ENCODE measurements at regions not wholly inside any gene's neighbourhood (a gene's known extent, or its start where the extent isn't known, plus 50 kb on each side); places are given as distances from the start of the nearest gene placed in this dataset.

GRCh38 chr2:12577567-12578253 is 139.0 kb upstream of the TRIB2 start:
- no peak overlapping the region for H3K4me2 ChIP-seq (ENCODE audit: insufficient read depth, low read length)
- no peaks in the 10 kb centered on the region for H4K20me1 ChIP-seq (ENCODE audit: insufficient read depth, low read length)
- H3K27ac ChIP-seq (ENCODE audit: low read depth, low read length): no peak overlapping the region
- H3K4me1 ChIP-seq (ENCODE audit: insufficient read depth, low read length): no peaks in the 10 kb centered on the region
- no peaks in the 10 kb centered on the region for H3K79me2 ChIP-seq (ENCODE audit: insufficient read depth, low read length)
- H3K36me3 ChIP-seq (ENCODE audit: insufficient read depth, low read length): no peaks in the 10 kb centered on the region
- TF ChIP-seq CTCF (IDR thresholded peaks at IDR 0.05; ENCODE audit: extremely low read depth, low read depth, low read length): no peak
- no peak overlapping the region for H3K4me3 ChIP-seq (ENCODE audit: insufficient read depth, low read length)
- H3K9me3 ChIP-seq (ENCODE audit: low read depth, low read length): no peaks in the 10 kb centered on the region
- H2AFZ ChIP-seq (ENCODE audit: low read length): no peak overlapping the region
- DNase-seq (ENCODE audit: insufficient read length, low spot score, missing footprints): peak; percentile 26
- H3K27me3 ChIP-seq (ENCODE audit: insufficient read depth, low read length): peaks cover 2% of the 10 kb centered on the region

GRCh38 chr2:12579018-12579417 is 137.7 kb upstream of the TRIB2 start:
- H3K4me3 ChIP-seq (ENCODE audit: insufficient read depth, low read length): no peak overlapping the region
- H3K4me1 ChIP-seq (ENCODE audit: insufficient read depth, low read length): no peaks in the 10 kb centered on the region
- H3K79me2 ChIP-seq (ENCODE audit: insufficient read depth, low read length): no peaks in the 10 kb centered on the region
- H3K27me3 ChIP-seq (ENCODE audit: insufficient read depth, low read length): peaks cover 2% of the 10 kb centered on the region
- peak; percentile 50 for DNase-seq (ENCODE audit: insufficient read length, low spot score, missing footprints)
- no peak overlapping the region for H3K4me2 ChIP-seq (ENCODE audit: insufficient read depth, low read length)
- H3K36me3 ChIP-seq (ENCODE audit: insufficient read depth, low read length): no peaks in the 10 kb centered on the region
- H4K20me1 ChIP-seq (ENCODE audit: insufficient read depth, low read length): no peaks in the 10 kb centered on the region
- TF ChIP-seq CTCF (IDR thresholded peaks at IDR 0.05; ENCODE audit: extremely low read depth, low read depth, low read length): no peak
- no peaks in the 10 kb centered on the region for H3K9me3 ChIP-seq (ENCODE audit: low read depth, low read length)
- H2AFZ ChIP-seq (ENCODE audit: low read length): no peak overlapping the region
- H3K27ac ChIP-seq (ENCODE audit: low read depth, low read length): no peak overlapping the region

GRCh38 chr2:12584338-12584737 is 132.4 kb upstream of the TRIB2 start:
- no peaks in the 10 kb centered on the region for H4K20me1 ChIP-seq (ENCODE audit: insufficient read depth, low read length)
- H3K27me3 ChIP-seq (ENCODE audit: insufficient read depth, low read length): peaks cover 2% of the 10 kb centered on the region
- H3K36me3 ChIP-seq (ENCODE audit: insufficient read depth, low read length): no peaks in the 10 kb centered on the region
- no peaks in the 10 kb centered on the region for H3K79me2 ChIP-seq (ENCODE audit: insufficient read depth, low read length)
- TF ChIP-seq CTCF (IDR thresholded peaks at IDR 0.05; ENCODE audit: extremely low read depth, low read depth, low read length): no peak
- H3K4me3 ChIP-seq (ENCODE audit: insufficient read depth, low read length): no peak overlapping the region
- H3K4me2 ChIP-seq (ENCODE audit: insufficient read depth, low read length): no peak overlapping the region
- no peak overlapping the region for H3K27ac ChIP-seq (ENCODE audit: low read depth, low read length)
- no peaks in the 10 kb centered on the region for H3K9me3 ChIP-seq (ENCODE audit: low read depth, low read length)
- DNase-seq (ENCODE audit: insufficient read length, low spot score, missing footprints): no peak
- H2AFZ ChIP-seq (ENCODE audit: low read length): no peak overlapping the region
- H3K4me1 ChIP-seq (ENCODE audit: insufficient read depth, low read length): peaks cover 10% of the 10 kb centered on the region

- DNase-seq (ENCODE audit: insufficient read length, low spot score, missing footprints): no peak
- Histone ChIP-seq H3K4me2 (ENCODE audit: insufficient read depth, low read length) (no peak overlapping the region), H3K36me3 (ENCODE audit: insufficient read depth, low read length) (no peaks in the 10 kb centered on the region), H3K27me3 (ENCODE audit: insufficient read depth, low read length) (no peaks in the 10 kb centered on the region), H3K79me2 (ENCODE audit: insufficient read depth, low read length) (no peaks in the 10 kb centered on the region), H4K20me1 (ENCODE audit: insufficient read depth, low read length) (no peaks in the 10 kb centered on the region), H3K9me3 (ENCODE audit: low read depth, low read length) (no peaks in the 10 kb centered on the region), H3K4me1 (ENCODE audit: insufficient read depth, low read length) (peaks cover 10% of the 10 kb centered on the region), H3K4me3 (ENCODE audit: insufficient read depth, low read length) (no peak overlapping the region), H2AFZ (ENCODE audit: low read length) (no peak overlapping the region), H3K27ac (ENCODE audit: low read depth, low read length) (no peak overlapping the region)
- no peak for TF ChIP-seq CTCF (IDR thresholded peaks at IDR 0.05; ENCODE audit: extremely low read depth, low read depth, low read length)
Measured at GRCh38 chr2:12585784-12586183, 131.0 kb upstream of the TRIB2 start.
